IPS-18a (cell line): ENCODE measurements at regions not wholly inside any gene's neighbourhood (a gene's known extent, or its start where the extent isn't known, plus 50 kb on each side); places are given as distances from the start of the nearest gene placed in this dataset.

Source experiments
- H3K27ac ChIP-seq: one replicate; pipeline ENCODE4 v1.5.1; 2013; ENCODE audit warnings: low read length
- H3K27me3 ChIP-seq: one replicate; pipeline ENCODE4 v1.6.1; 2013; ENCODE audit warnings: mild to moderate bottlenecking, low read length; ENCODE audit not compliant: control insufficient read depth, insufficient read depth
- H3K36me3 ChIP-seq: one replicate; pipeline ENCODE4 v1.6.1; 2013; ENCODE audit warnings: low read depth, low read length; ENCODE audit not compliant: control insufficient read depth
- H3K4me1 ChIP-seq: one replicate; pipeline ENCODE4 v1.6.1; 2013; ENCODE audit warnings: low read depth, low read length; ENCODE audit not compliant: control insufficient read depth
- H3K4me3 ChIP-seq: one replicate; pipeline ENCODE4 v1.5.1; 2013; ENCODE audit warnings: low read length
- H3K9ac ChIP-seq: one replicate; pipeline ENCODE4 v1.6.1; 2013; ENCODE audit warnings: mild to moderate bottlenecking, low read length, moderate library complexity
- H3K9me3 ChIP-seq: one replicate; pipeline ENCODE4 v1.6.1; 2013; ENCODE audit warnings: low read depth, low read length; ENCODE audit not compliant: control insufficient read depth

- no peak overlapping the region for H3K27ac ChIP-seq
- H3K9me3 ChIP-seq: no peaks in the 10 kb centered on the region
- H3K27me3 ChIP-seq: no peaks in the 10 kb centered on the region
Measured at GRCh38 chr9:118316831-118317343, 612.7 kb downstream of the TLR4 start.

GRCh38 chr9:118318770-118319431, 614.7 kb downstream of the TLR4 start:
- Histone ChIP-seq H3K4me1 (peaks cover 6% of the 10 kb centered on the region), H3K9ac (no peak overlapping the region), H3K36me3 (no peaks in the 10 kb centered on the region), H3K27me3 (no peaks in the 10 kb centered on the region), H3K9me3 (no peaks in the 10 kb centered on the region), H3K4me3 (no peak overlapping the region), H3K27ac (no peak overlapping the region)

More at GRCh38 chr9:118316831-118317343, 612.7 kb downstream of the TLR4 start:
- H3K36me3 ChIP-seq: no peaks in the 10 kb centered on the region
- no peak overlapping the region for H3K9ac ChIP-seq
- H3K4me1 ChIP-seq: no peaks in the 10 kb centered on the region
- H3K4me3 ChIP-seq: no peak overlapping the region

- Histone ChIP-seq H3K27me3 (no peaks in the 10 kb centered on the region), H3K4me3 (no peak overlapping the region), H3K27ac (no peak overlapping the region), H3K36me3 (no peaks in the 10 kb centered on the region), H3K9ac (no peak overlapping the region), H3K9me3 (no peaks in the 10 kb centered on the region), H3K4me1 (peaks cover 6% of the 10 kb centered on the region)
Measured at GRCh38 chr9:118321788-118322187, 617.6 kb downstream of the TLR4 start.

- H3K9me3 ChIP-seq: no peaks in the 10 kb centered on the region
- H3K27ac ChIP-seq: no peak overlapping the region
- no peak overlapping the region for H3K9ac ChIP-seq
- H3K27me3 ChIP-seq: no peaks in the 10 kb centered on the region
- no peaks in the 10 kb centered on the region for H3K36me3 ChIP-seq
- peaks cover 6% of the 10 kb centered on the region for H3K4me1 ChIP-seq
- no peak overlapping the region for H3K4me3 ChIP-seq
Measured at GRCh38 chr9:118324706-118325105, 620.5 kb downstream of the TLR4 start.

GRCh38 chr9:118325757-118326156, 621.6 kb downstream of the TLR4 start:
- H3K27me3 ChIP-seq: no peaks in the 10 kb centered on the region
- no peak overlapping the region for H3K27ac ChIP-seq
- peaks cover 6% of the 10 kb centered on the region for H3K4me1 ChIP-seq
- H3K9me3 ChIP-seq: no peaks in the 10 kb centered on the region
- no peaks in the 10 kb centered on the region for H3K36me3 ChIP-seq
- no peak overlapping the region for H3K4me3 ChIP-seq
- no peak overlapping the region for H3K9ac ChIP-seq

GRCh38 chr9:118326326-118326725, 622.1 kb downstream of the TLR4 start:
- H3K4me1 ChIP-seq: peaks cover 6% of the 10 kb centered on the region
- no peak overlapping the region for H3K9ac ChIP-seq
- H3K4me3 ChIP-seq: no peak overlapping the region
- H3K9me3 ChIP-seq: no peaks in the 10 kb centered on the region
- no peak overlapping the region for H3K27ac ChIP-seq
- H3K36me3 ChIP-seq: no peaks in the 10 kb centered on the region
- no peaks in the 10 kb centered on the region for H3K27me3 ChIP-seq

GRCh38 chr9:118330191-118330986, 626.2 kb downstream of the TLR4 start:
- Histone ChIP-seq H3K9me3 (no peaks in the 10 kb centered on the region), H3K27me3 (no peaks in the 10 kb centered on the region), H3K36me3 (no peaks in the 10 kb centered on the region), H3K9ac (no peak overlapping the region), H3K4me3 (no peak overlapping the region), H3K4me1 (no peaks in the 10 kb centered on the region), H3K27ac (no peak overlapping the region)

GRCh38 chr9:118331622-118332045, 627.4 kb downstream of the TLR4 start:
- Histone ChIP-seq H3K4me1 (no peaks in the 10 kb centered on the region), H3K9ac (no peak overlapping the region), H3K4me3 (no peak overlapping the region), H3K36me3 (no peaks in the 10 kb centered on the region), H3K9me3 (no peaks in the 10 kb centered on the region), H3K27ac (no peak overlapping the region), H3K27me3 (no peaks in the 10 kb centered on the region)

GRCh38 chr9:118336250-118336942, 632.2 kb downstream of the TLR4 start:
- Histone ChIP-seq H3K27me3 (no peaks in the 10 kb centered on the region), H3K9me3 (no peaks in the 10 kb centered on the region)

GRCh38 chr9:118336943-118337330, 632.7 kb downstream of the TLR4 start:
- H3K36me3 ChIP-seq: no peaks in the 10 kb centered on the region
- H3K4me3 ChIP-seq: no peak overlapping the region
- H3K4me1 ChIP-seq: no peaks in the 10 kb centered on the region
- H3K9me3 ChIP-seq: no peaks in the 10 kb centered on the region
- no peak overlapping the region for H3K9ac ChIP-seq
- H3K27me3 ChIP-seq: no peaks in the 10 kb centered on the region
- H3K27ac ChIP-seq: no peak overlapping the region

More at GRCh38 chr9:118336250-118336942, 632.2 kb downstream of the TLR4 start:
- Histone ChIP-seq H3K9ac (no peak overlapping the region), H3K27ac (no peak overlapping the region), H3K4me1 (no peaks in the 10 kb centered on the region), H3K36me3 (no peaks in the 10 kb centered on the region), H3K4me3 (no peak overlapping the region)

- Histone ChIP-seq H3K4me3 (no peak overlapping the region), H3K36me3 (no peaks in the 10 kb centered on the region), H3K27ac (no peak overlapping the region), H3K4me1 (peaks cover 3% of the 10 kb centered on the region), H3K9me3 (no peaks in the 10 kb centered on the region), H3K27me3 (no peaks in the 10 kb centered on the region), H3K9ac (no peak overlapping the region)
Measured at GRCh38 chr9:118360036-118360435, 655.8 kb downstream of the TLR4 start.
